GM21526 (cell line): ENCODE measurements at regions not wholly inside any gene's neighbourhood (a gene's known extent, or its start where the extent isn't known, plus 50 kb on each side); places are given as distances from the start of the nearest gene placed in this dataset.
"Not testable (repeated sequence)": the region's sequence is repeated elsewhere in the genome, so short reads cannot be mapped to it uniquely, and the experiment has no call there.

Source experiments
- ATAC-seq: cut with Tn5 transposase; IDR thresholded peaks from one replicate; pipeline ENCODE4 v1.9.1; 2021; ENCODE audit warnings: moderate library complexity; ENCODE audit not compliant: unreplicated experiment, low FRiP score

GRCh38 chr15:95608371-95608770 lies 722.1 kb upstream of the NR2F2 start:
- no peak for ATAC-seq

DNA sequence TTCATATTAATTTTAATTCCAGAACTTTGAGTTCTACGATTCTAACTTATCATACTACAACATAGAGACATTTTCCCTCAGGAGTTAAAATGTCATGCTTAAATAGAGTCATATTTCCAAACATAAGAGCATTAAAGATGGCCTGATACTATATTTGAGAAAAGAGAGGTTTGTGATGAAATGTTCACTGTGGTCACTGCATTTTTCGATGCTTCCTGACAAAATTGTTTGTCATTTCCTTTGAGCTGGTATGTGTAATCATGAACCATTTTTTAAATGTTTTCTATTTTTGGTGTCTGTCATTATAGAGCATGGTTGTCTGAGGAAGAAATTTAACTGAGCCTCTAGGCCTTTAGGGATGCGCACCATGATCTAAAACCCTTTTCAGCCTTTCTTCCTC lies 721.4 kb upstream of the NR2F2 start:
- no peak for ATAC-seq

GRCh38 chr15:95610945-95611344 lies 719.6 kb upstream of the NR2F2 start:
- ATAC-seq: no peak

- no peak for ATAC-seq
Observed at GRCh38 chr15:95615436-95615835, 715.1 kb upstream of the NR2F2 start.

- no peak for ATAC-seq
Observed at GRCh38 chr15:95616306-95616705, 714.2 kb upstream of the NR2F2 start.

DNA sequence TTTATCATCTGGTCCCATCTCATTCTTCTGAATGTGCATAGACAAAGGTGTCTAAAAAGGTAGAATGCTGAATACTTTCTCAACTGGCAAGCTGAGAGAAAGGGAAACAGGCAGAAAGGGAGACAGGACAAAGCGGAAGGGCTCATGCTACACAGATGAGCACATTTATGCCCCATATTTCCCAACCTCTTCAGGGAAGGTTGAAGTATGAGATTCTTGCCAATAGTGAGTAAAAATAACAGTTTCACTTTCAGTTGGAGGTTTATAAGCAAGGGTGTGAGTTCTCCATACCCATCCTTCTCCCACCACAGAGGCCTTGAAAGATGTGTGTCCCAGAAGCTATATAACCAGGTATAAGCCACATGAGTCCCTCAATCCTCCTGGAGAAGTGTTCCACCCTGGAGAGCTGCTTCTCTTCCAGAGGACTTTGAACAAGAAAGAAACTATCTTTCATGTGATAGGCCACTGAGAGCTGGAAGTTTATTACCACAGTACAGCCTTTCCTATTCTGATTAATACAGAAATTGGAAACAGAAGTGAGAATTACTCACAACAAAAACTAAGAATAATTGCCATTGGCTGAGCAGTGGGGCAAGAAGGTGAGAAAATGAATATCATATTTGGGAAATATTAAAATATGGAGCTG lies 709.4 kb upstream of the NR2F2 start:
- no peak for ATAC-seq

DNA sequence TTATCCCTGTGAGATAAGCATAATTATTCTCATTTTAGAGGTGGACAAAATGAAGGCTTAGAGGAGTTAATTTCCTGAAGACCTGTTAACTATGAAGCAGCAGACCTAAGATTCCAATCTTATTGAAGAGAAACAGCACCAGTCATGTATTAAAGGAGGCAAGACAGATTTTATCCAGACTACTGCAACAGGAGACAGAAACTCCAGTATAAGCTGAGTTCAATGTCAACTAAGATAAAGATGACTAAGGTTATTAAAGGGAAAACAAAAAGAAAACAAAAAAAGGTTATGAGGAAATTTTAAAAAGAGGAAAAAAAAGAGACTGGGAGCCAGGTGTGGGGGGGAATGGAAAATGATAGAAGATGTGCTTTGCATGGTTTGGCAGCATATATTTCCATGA lies 707.7 kb upstream of the NR2F2 start:
- no peak for ATAC-seq

- no peak for ATAC-seq
Observed at GRCh38 chr15:95624100-95624499, 706.4 kb upstream of the NR2F2 start.

GRCh38 chr15:95624616-95625361 lies 705.7 kb upstream of the NR2F2 start:
- no peak for ATAC-seq

GRCh38 chr15:95626501-95627361 lies 703.8 kb upstream of the NR2F2 start:
- no peak for ATAC-seq

- no peak for ATAC-seq
Observed at GRCh38 chr15:95629503-95630168, 700.9 kb upstream of the NR2F2 start.

- no peak for ATAC-seq
Observed at GRCh38 chr15:95630683-95631082, 699.8 kb upstream of the NR2F2 start.

DNA sequence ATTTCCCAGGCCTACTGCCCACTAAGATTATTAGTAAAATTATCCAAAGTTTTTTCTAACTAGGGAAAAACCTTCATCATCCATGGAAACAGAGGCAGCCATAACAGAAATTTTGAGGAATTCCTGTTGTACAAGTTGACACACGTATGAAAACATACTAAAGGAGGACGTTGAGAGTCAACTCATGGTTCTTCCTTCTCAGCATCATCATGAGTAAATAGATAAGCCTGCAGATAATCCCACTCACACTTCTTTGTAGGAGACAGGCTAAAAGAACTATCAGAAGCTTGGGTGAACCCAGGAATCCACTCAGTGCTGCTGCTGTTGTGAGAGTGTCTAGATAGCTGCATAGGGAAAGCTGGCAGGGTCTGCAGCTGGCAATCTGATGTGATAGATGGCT lies 694.8 kb upstream of the NR2F2 start:
- ATAC-seq: no peak

DNA sequence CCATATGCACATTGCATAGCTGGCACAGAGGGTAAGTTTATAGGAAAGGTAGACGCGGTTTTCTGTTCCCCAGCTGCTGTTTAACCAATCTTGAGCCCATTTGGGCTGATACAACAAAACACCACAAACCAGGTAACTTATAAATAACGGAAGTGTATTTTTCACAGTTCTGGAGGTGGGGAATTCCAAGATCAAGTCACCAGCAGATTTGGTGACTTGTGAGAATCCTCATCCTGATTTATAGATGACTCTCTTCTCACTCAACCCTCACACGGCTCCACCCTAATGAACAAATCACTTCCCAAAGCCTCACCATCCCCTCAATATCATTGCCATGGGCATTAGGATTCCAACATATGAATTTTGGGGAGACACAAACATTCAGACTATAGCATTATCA lies 694.4 kb upstream of the NR2F2 start:
- no peak for ATAC-seq

- not testable (repeated sequence) for ATAC-seq
Observed at GRCh38 chr15:95637234-95637633, 693.3 kb upstream of the NR2F2 start.

DNA sequence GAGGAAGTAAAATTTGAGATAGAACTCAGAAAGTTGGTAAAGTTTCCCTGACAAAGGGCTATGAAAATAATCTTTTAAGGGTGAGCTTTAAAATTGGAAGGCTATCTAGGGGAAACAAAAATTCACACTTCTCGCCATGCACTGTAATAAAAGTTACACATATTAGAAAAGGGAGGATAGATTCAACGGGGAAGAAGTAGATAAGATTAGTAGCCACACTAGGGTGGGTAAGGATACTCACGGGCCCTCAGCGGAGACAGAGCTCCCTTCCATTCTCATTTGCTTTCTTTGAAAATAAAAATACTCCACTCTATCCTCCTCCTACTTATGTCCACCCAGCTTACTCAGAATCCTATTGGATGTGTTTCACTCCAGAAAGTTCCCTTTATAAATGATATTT lies 691.3 kb upstream of the NR2F2 start:
- no peak for ATAC-seq

DNA sequence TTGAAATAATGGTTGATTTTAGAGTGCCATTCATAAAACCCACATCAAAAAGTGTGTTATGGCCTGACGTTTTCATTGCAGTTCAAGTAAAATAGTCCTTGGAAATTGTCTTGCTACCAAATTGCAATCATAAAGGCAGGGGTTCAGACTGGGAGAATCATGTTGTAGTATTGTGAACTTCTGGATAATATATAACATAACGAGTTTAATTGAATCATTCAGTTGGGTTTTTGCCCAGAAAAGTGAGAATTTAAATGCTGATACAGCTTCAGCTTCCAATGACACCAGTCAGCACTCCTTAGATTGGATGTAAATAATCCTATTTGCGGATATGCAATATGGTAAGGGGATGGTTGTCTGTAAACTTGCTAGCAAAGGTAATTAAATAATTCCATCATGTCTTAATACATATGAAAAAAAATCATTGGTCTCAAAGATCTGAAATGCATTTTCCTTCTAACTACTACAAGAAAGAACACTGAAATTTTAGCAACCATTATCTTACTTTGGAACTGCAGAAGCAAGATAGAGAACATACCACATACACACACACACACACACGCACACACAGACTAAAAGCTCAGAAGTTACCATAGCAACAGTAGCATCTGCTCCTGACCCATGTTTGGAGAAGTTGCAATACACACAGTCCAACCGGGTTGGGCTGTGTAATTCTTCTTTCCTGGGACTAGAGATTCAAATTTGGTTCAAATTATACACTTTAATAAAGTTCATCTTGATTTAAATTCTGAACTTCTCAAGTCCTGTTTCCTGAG lies 686.2 kb upstream of the NR2F2 start:
- ATAC-seq: no peak

DNA sequence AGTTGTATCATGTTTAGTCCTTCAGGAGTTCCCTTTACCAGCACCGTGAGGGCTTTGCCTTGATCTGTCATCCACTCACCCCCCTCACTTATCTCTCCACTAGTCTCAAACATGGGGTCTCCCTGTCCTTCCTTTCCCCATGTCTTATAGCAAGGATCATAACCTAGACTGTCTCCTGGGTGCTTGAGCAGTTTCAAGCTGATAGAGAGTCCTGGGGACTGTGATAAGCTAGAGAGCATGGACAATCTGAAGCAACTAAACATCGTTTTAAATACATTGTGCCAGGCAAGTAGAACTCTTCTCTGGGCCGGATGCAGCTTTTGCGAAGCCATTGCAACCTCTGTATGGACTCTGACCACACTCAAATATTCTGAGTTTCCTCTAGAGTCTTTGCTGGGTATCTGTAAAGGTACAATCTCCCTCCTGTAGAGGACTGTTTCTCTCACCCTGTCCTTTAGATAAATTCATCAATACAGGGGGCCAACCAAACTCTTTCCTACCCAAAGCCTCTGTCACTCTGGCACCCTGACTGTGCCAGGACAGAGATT lies 684.6 kb upstream of the NR2F2 start:
- no peak for ATAC-seq

- ATAC-seq: no peak
Observed at GRCh38 chr15:95646484-95647273, 683.8 kb upstream of the NR2F2 start.
